HG03469 (cell line): ENCODE measurements at regions not wholly inside any gene's neighbourhood (a gene's known extent, or its start where the extent isn't known, plus 50 kb on each side); places are given as distances from the start of the nearest gene placed in this dataset.

ENCODE experiments used
- ATAC-seq: cut with Tn5 transposase; IDR thresholded peaks from one replicate; pipeline ENCODE4 v1.9.1; 2021; ENCODE audit warnings: mild to moderate bottlenecking, moderate library complexity, moderate number of reproducible peaks; ENCODE audit not compliant: unreplicated experiment

- ATAC-seq, result no peak
Measured at GRCh38 chr6:145383428-145383827, 351.9 kb downstream of the EPM2A start.

- ATAC-seq, result no peak
Measured at GRCh38 chr6:145384503-145384902, 350.8 kb downstream of the EPM2A start.

GRCh38 chr6:145396499-145396898, 338.8 kb downstream of the EPM2A start:
- ATAC-seq, result no peak

- no peak for ATAC-seq
Measured at GRCh38 chr6:145400508-145400907, 334.8 kb downstream of the EPM2A start.

- no peak for ATAC-seq
Measured at GRCh38 chr6:145405006-145405551, 330.2 kb downstream of the EPM2A start.

GRCh38 chr6:145406783-145407182, 328.5 kb downstream of the EPM2A start:
- ATAC-seq, result no peak

GRCh38 chr6:145415616-145416015, 319.7 kb downstream of the EPM2A start:
- no peak for ATAC-seq

GRCh38 chr6:145420599-145420998, 314.7 kb downstream of the EPM2A start:
- no peak for ATAC-seq

- ATAC-seq, result no peak
Measured at GRCh38 chr6:145423936-145424335, 311.4 kb downstream of the EPM2A start.

- no peak for ATAC-seq
Measured at GRCh38 chr6:145427232-145427631, 308.1 kb downstream of the EPM2A start.

- ATAC-seq, result no peak
Measured at GRCh38 chr6:145428706-145429105, 306.6 kb downstream of the EPM2A start.

GRCh38 chr6:145442110-145442509, 293.2 kb downstream of the EPM2A start:
- ATAC-seq, result no peak

- ATAC-seq, result no peak
Measured at GRCh38 chr6:145445674-145446073, 289.6 kb downstream of the EPM2A start.

GRCh38 chr6:145451029-145451428, 284.3 kb downstream of the EPM2A start:
- no peak for ATAC-seq

- no peak for ATAC-seq
Measured at GRCh38 chr6:145453376-145453775, 281.9 kb downstream of the EPM2A start.

- ATAC-seq, result no peak
Measured at GRCh38 chr6:145454006-145454405, 281.3 kb downstream of the EPM2A start.

GRCh38 chr6:145457556-145457955, 277.8 kb downstream of the EPM2A start:
- no peak for ATAC-seq

GRCh38 chr6:145468534-145468933, 266.8 kb downstream of the EPM2A start:
- ATAC-seq, result no peak

- ATAC-seq, result no peak
Measured at GRCh38 chr6:145469021-145469420, 266.3 kb downstream of the EPM2A start.

GRCh38 chr6:145475794-145476396, 259.4 kb downstream of the EPM2A start:
- no peak for ATAC-seq

GRCh38 chr6:145480024-145480423, 255.3 kb downstream of the EPM2A start:
- no peak for ATAC-seq

GRCh38 chr6:145483191-145483996, 251.9 kb downstream of the EPM2A start:
- ATAC-seq, result no peak
